Activated T-cell treated with anti-CD3 and anti-CD28 coated beads, Interleukin-2, amount 50 U/mL, for 1 hour (primary cell): ENCODE measurements at regions not wholly inside any gene's neighbourhood (a gene's known extent, or its start where the extent isn't known, plus 50 kb on each side); places are given as distances from the start of the nearest gene placed in this dataset.

ENCODE experiments used
- DNase-seq: peaks from one replicate; pipeline ENCODE4 v3.0.0-alpha.2; 2020

DNA sequence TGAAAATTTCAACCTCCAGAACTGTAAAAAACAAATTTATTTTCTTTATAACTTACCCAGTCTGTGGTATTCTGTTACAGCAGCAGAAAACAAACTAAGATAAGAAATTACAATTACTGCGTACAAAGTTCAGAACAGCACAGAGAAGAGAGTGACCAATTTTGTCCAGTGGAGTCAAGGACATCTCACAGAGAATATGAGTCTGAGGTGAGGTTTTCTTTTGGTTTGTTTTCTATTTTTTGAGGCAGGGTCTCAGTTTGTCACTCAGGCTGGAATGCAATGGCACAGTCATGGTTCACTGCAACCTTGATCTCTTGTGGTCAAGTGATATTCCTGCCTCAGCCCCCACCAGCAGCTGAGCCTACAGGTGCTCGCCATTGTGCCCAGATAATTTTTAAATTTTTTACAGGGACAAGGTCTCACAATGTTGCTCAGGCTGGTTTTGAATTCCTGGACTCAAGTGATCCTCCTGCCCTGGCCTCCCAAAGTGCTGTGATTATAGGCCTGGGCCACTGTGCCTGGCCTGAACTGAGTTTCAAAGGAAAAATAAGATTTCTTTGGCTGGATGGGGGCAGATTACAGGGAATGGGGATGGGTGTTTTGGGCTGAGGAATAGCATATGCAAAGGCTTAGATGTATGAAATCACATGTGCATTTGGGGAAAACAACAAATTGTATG is 201.1 kb upstream of the USP24 start:
- no peak for DNase-seq

DNA sequence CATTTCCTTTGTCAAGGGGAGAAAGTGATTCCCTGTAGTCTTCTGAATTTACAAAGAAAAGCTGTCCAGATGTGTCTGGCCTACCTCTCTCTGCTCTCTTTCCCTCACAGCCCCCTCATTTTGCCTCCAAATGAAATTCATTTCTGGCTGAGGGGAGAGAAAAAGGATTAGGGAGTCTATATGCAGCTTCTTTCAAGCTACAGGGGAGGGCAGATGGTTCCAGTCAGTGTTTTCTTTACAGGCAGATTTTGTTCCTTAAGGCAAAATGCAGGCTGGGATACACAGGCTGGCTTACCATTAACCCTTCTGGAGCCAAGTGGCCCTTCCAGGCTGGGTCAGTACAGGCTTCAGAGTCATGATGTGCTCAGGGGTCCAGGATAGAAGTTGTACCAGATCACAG is 198.1 kb upstream of the USP24 start:
- DNase-seq = no peak

DNA sequence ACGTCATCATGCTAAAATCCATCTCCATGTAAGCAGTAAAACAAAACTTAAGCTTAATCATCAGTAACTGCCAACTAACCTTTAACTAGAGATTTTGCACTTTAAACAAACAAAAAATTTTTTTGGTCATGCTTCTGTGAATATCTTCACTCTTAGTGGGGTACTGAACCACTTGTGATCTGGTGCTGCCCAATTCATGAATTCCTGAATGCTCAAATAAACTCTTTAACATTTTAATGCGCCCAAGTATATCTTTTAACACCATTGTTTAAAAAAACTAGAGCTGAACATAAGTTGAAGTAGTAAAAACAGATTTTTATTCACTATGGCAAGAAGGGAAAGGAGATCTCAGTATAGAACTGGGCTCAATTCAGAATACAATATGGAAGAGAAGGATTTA is 196.9 kb upstream of the USP24 start:
- no peak for DNase-seq

DNA sequence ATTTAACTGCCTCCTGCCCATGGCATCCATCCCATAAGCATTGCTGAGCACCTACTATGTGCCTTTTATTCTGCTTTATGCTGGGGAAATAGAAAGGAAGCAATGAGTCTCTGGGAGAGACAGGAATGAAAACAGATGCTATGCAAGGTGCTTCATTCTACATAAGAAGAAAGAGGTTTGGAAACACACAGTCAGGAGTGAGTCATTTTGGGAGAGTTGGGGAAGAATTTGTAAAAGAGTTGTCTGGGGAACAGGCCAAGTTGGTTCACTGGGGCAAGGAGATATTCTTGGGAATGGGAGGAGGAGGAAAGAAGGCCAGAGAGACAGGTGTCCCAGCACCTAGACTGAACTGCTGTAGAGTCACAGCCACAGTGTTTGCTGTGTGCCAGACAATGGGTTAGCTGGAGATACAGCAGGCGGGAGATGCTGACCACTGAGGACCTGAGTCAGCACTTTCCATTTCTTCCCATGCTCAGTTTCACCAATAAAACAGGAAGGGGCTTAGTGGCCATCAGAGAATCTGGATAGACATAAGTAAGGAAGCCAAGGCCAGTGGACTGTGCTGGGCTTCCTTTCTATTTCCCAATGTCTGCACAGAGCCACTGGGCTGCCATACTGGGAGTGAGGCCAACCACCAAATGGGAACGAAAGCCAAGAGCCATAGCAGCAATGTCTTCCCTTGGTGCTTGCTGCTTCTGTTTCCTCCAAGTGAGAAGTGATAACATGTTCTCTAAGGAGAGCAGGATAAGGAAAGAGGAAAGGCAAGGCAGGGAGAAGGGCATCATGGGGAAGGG is 187.7 kb upstream of the USP24 start:
- DNase-seq = no peak

DNA sequence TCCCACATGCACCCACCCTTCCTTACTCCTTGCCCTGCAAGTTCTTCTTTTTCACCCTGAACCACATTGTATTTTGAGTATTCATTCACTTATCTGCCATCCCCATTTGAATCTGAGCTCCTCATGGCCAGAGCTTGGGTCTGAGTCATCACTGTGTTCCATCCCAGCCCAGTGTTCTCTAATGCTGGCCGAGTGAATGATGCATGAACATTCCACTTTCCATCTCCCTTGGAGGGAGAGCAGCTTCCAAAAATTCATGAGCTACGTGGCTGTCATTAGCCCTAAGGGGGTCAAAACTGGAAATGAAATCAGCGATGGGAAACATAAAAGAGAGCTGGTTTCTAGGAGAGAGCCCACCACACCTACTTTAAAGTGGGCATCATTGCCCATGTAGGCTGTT is 187.0 kb upstream of the USP24 start:
- DNase-seq = no peak

DNA sequence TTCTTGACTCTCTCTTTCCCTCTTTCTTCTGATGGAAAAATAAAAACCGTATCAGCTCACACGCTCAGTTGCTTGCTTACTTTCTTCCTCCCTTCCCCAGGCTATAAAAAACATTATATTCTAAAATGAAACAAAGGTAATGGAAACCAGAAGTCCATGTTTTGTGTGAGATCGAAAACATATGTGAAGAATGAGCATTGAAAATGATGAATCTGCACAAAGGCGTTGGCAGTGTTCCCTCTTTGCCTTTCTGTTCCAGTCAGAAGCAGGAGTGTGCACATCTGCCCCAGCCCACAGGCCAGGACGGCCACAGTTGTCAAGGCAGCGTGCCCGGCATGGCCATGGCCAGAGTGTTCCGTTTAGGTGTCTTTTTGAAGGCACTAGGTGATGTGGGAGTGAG is 185.3 kb upstream of the USP24 start:
- DNase-seq = no peak

DNA sequence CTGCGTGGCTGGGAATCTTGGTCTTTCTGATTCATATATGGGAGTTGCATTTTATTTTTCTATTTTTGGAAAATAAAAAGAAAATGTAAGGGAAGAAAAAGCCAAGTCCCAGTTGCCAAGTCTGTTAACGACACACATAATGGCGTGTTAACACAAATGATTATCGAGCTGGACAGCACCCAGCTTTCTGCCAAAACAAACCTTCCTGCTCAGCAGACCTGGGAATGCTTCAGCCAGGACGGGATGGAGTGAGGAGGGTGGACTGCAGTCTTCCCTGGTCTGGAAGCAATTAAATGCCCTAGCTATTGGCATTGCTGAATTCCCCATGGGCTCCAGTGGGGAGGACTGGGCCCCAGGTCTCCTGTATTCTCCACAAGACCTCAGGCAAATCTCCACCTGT is 184.2 kb upstream of the USP24 start:
- DNase-seq = no peak

DNA sequence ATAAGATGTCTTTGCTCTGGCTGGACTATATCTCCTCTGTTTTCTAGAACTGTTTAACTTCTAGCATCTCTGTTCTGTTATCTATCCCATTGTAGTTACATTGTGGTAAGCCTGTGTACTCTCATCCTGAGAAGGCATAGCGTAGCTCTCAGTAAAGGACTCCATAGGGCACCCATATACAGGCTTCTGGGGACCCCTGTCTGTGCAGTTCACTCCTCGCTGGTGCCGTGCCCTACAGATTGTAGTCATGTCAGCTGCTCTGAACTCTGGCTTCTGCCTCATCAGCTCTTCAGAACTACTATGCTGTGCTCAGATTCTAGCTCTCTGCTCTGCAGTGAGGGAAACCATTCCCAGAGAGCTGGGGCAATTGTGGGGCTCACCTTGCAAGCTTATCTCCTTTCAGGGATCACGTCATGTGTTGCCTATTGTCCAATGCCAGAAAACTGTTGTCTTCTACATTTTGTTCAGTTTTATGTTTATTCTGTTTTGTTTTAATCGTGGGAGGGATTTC is 181.3 kb upstream of the USP24 start:
- no peak for DNase-seq

DNA sequence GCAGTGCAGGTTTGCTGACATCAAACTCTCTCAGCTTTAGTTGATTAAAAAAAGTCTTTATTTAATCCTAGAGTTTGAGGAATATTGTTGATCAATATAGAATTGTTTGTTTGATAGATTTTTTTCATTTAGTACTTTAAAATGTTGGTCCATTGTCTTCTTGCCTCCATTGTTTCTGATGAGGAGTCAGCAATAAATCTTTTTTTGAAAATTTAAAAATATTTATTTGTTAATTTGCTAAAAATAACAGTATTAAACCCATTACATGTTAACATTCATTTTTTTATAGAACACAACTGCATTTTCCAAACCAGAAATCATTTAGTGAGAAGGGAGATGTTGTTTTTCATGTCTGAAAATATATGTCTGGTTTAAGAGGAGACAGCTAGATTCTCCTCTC is 173.8 kb upstream of the USP24 start:
- no peak for DNase-seq

DNA sequence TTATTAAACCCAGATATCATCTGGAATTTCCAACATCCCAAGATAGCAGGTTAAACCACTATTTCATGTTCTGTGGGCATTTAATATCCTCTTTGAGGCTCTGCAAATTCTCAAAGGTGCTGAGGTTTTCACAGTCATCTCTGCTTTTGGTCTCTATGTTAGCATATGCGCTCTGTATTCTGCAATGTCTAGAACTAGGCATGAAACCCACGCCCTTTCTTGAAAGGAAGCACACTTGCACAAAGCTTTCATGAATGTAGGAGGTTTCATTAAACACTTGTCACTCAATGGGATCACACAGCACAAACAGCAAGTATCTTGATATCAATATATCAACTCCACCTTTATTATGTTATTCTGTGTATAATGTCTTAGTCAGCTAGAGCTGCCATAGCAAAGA is 172.0 kb upstream of the USP24 start:
- DNase-seq = no peak

DNA sequence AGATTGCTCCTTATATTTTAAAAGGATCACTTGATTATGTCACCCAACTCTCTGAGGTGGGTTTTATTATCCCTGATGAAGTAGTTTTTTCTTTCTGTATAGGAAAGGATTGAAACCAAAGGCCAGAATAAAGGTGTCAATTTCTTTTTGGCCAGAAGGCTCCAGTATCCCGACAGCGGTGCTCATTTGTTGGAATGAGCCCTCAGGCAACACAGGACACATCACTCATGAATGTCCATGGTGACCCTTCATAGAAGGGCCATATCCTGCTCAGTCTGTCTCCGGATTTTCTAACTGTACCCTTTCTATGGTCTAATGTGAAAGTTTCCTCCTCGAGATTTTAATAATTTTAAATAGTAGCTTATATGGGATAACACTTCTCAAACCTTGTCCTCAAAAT is 171.3 kb upstream of the USP24 start:
- no peak for DNase-seq

DNA sequence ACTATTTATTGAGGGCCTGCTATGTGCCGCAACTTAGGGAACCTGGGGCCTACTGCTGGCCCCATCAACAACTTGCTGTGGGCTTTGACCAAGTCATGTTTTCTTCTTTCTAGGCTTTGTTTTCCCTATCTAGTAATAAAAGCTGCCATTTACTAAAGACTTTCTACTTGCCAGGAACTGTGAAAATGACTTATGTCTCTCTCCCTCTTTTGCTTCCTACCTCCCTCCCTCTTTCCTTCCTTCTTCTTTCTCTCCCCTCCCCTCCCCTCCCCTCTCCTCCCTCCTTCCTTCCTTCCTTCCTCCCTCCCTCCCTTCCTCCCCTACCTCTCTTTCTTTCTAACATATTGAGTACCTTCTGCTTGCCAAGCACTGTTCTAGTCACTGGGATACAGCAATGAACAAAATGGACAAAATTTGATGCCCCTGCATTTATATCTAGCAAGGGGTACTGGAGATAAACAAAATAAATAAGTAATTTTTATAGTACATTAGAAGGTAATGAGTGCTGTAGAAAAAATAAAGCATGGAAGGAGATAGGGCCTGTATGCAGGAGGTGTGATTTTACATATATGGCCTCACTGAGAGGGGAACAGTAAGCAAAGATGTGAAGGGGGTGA is 170.3 kb upstream of the USP24 start:
- no peak for DNase-seq

DNA sequence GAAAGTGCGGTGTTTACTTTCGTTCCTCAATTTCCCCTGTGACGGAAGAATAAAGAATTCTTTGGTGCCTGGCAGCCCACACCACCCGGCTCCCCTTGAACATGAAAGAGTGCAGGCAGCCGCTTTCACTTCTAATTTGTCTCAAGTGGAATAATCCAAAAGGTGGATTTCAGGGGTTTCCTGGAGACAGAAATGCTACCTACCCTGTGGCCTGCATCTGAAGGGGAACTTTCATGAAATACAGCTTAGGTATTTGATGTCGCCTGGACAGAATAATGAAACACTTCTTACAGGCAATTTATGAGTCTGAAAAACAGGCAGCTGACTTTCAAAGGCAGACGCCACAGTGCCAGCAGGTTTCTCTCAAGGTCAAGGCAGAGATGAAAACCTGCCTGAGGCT is 169.5 kb upstream of the USP24 start:
- DNase-seq = no peak

DNA sequence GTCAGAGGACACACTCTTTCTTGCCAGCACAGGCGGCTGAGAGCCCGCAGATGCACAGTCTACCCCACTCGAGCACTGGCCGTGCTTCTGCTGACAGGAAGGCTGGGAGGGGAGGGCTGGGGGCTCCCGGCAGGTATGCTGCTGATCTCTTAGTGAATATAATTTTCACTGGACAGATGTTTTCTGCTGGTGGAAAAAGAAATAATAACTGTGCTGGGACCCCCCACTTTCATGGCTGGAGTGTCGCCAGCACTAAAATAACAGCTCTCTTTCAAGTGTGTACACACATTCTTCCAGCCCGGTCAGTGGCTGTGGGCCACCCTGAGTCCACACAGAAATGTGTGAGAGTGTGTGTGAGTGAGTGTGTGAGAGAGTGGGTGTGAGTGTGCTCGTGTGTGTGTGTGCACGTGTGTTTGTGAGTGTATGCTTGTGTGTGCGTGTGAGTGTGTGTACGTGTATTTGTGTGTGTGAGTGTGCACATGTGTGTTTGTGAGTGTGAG is 167.7 kb upstream of the USP24 start:
- no peak for DNase-seq

DNA sequence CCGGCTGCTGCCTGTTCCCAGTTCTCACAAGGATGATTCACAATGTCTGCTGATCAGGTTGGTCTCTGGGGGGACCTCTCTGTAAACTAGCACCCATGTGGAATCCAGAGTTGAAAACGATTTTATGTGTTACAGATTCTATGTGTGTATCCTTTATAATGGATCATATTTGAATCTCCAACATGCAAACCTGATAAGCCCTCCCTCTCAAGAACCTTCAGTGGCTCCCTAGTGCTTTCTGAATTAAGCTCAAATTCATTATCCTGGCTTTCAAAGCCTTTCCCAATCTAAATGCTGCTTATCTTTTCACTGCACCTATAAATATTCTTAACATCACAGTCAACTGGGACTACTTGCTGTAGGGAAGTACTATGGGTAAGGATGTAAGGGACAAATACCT is 166.8 kb upstream of the USP24 start:
- no peak for DNase-seq

DNA sequence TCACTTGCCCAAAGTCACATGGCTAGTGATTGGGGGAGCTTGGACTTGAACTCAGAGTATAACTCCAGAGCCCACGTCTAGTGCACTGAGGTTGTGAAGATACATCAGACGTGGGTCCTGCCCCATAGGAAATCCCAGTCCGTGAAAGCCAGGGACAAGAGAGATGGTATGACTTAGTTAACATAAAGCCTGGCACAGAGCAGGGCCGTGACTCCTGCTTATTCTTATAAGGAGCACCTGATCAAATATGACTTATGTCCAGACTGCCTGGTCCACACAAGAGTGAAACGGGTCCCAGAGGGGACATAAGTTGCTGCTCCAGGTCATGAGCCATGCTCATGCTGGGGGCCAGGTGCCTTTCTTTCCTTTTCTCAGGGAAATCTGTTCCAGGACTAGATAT is 166.3 kb upstream of the USP24 start:
- no peak for DNase-seq

DNA sequence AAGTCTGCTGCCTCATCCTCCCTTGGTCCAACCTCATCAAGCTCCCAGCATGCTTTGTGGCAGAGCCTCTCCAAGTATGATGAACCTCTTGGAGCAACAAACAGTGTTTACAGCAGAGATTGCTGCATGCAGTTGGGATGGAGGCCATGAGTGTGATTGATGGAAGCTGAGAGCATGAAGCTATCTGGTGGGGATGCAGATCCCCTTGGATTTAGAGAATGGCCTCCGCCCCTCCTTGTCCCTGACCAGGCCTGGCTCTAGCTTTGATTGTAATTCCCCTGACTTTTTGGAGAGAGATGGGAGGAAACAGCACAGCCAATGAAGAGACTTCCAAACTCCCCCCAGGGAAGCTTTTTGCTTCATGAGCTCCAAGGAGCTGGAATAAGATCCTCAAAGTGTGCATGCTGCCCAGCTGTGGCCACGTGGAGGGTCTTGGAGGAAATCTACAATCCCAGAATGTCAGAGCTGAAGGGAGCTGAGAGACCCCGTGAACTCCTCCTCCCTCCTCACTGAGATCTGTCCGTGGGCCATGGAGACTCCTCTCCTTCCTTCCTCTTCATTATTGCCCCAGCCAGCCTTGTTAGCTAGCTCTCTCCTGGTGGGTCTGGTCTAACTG is 165.3 kb upstream of the USP24 start:
- DNase-seq = no peak

DNA sequence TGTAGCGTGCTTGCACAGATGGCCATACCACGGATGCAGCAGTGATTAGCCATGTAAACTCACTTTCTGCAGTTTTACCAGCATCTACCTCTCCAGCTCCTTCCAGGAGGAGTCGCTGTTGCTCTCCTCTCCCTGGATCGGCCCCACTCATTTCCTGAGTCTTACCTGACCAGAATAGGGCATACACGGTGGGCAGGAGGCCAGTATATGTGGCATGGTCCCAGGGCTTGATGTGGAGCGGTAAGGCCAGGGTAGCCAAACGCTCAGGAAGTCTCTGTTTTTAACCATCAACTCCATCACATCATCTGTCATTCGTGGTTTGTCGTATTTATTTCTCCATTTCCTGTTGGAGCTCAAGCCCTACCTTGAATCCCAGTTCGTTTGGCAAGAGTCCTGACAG is 163.4 kb upstream of the USP24 start:
- DNase-seq = no peak

DNA sequence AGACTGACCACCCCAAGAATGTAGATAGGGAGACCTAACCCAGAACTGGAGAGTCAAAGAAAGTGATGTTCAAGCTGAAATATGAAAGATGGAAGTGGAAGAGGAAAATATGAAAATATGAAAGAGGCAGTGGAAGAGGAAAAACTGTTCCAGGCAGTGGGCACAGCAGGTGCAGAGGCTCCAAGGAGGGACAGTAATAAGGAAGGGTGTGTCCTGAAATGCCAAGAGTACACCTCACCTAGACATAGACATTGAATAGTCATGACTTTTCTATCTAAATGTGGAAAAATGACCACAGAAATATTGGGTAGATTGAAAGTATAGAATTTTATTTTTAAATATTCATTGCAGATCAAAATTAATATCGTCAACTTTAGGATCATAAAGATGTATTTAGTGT is 161.7 kb upstream of the USP24 start:
- no peak for DNase-seq

DNA sequence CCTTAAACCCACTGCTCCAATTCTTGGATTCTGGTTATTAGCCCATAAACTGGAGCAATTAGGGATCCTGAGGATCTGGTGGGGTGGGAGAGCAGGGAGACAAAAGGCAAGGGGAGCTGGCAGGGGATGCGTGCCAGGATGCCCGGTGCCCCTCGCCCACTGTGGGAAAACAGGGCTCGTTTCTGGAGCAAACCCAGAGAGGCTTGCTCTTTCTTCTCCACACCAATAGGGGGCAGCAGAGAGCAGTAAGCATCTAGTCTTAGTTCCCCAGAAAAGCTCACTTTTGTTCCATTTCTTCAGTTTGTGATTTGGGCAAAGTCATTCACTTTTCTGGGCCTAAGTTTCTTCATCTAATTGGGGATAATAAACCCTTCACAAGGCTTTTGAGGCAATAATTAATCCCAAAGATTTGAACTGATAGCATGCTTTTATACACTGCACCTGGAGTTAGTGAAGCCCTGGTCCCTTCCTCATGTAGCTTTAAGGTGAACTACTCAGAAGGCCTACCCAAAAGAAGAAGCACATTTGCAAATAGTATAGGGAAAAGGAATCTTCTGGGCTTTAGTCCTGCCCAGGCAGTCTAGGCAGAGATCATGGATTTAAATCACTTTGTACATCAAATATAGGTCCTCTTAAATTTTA is 160.6 kb upstream of the USP24 start:
- no peak for DNase-seq

DNA sequence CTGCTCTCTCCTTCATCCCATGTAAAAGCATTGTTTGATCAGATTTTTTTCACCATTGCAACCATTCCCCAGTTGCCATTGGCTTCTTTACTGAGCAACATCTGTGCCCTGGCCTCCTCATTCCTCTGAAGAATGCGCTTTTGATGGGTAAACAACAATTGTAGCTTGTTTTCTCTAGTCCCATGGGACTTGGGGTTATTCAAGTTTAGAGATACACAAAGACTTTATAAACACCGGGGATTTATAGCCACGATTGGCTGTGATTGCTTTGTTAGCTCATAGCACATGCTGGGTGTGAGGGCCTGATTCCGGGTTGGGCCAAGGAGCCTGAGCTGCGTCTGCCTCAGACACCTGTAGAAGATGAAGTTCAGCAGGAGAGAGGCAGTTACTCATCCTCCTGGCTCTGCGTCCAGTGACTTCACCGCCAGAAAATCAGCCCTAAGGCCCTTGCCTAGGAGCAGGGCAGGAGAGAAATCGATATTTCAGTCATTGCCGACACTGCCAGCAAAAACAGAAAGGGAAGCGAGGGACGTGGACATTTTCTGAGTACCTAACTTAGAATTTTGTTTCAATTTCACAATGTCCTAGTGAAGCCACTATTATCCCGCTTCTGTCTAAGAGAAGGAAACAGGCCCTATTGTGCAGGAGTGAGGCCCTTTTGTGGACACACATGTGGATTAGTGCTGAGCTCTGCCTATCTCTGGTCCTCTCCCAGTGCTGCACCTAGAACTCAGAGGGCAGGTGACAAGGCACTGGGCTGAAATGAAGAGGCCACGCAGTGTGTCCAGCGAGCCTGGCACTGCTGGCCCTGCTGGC is 159.8 kb upstream of the USP24 start:
- no peak for DNase-seq

DNA sequence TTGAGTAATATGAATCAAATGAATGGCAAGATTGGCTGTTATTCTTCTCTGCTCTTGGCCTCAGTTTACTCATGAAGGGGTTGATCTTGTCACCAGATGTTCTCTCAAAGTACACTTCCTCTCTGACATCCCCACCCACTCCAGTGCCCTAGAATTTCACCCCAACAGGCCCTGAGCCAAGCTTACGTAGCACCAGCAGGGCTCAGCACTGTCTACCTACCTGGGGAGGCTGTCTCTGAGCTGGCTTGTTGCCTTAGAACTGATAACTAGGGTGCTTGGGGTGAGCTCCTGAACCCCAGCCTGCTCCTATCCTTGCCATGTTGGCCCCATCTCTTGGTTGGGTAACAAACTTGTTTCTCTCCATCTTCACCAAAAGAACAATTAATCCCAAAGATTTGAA is 159.1 kb upstream of the USP24 start:
- DNase-seq = no peak
